ENCODE measurements at regions not wholly inside any gene's neighbourhood (a gene's known extent, or its start where the extent isn't known, plus 50 kb on each side); places are given as distances from the start of the nearest gene placed in this dataset.

DNA sequence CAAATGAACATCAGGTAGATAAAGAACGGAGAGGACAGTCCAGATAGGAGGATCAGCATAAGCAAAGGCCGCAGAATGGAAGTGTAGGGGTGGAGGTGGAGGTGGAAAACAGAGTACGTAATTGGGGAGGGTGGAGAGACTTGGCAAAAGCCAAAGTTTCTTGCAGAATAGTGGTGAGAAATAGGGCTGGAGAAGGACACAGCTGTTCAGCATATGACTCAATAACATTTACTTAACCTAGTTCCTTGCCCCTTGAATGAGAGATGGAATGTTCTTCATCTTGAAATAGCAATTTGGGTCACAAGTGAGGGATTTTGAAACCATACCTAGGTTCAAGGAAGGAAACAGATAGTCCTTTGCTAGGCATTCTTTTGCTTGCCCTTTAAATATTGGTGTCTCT is 235.9 kb upstream of the ARHGAP20 start:
- H3K9me3 Mint-ChIP-seq, result peaks cover 0 to 2% (median 0%) of the 10 kb centered on the region in 8 donors
- no peaks in the 10 kb centered on the region for H3K27me3 ChIP-seq (ENCODE audit: insufficient read depth, low read length)
- ChIA-PET CTCF (ENCODE audit: partially characterized antibody) (no interaction called here), POLR2A (ENCODE audit: partially characterized antibody) (no interaction called here)
- H3K27ac ChIP-seq (ENCODE audit: low read depth, low read length), result no peak overlapping the region
- no peak overlapping the region for H3K4me3 ChIP-seq (ENCODE audit: low read length in 2 of 2)
- H3K4me1 Mint-ChIP-seq, result no peaks in the 10 kb centered on the region
- no peaks in the 10 kb centered on the region for H3K36me3 ChIP-seq (ENCODE audit: insufficient read depth, low read length)
- intact Hi-C loops (cut with micrococcal nuclease), result no loop called here
- H3K9me3 ChIP-seq (ENCODE audit: control insufficient read depth in 1 of 2, low read length in 2 of 2), result no peaks in the 10 kb centered on the region
- no peaks in the 10 kb centered on the region for H3K36me3 Mint-ChIP-seq
- H3K4me1 ChIP-seq (ENCODE audit: insufficient read depth, low read length), result no peaks in the 10 kb centered on the region
- H3K4me3 Mint-ChIP-seq, result no peak overlapping the region
- no peak for DNase-seq
- H3K27me3 Mint-ChIP-seq, result no peaks in the 10 kb centered on the region
- H3K27ac Mint-ChIP-seq, result no peak overlapping the region

DNA sequence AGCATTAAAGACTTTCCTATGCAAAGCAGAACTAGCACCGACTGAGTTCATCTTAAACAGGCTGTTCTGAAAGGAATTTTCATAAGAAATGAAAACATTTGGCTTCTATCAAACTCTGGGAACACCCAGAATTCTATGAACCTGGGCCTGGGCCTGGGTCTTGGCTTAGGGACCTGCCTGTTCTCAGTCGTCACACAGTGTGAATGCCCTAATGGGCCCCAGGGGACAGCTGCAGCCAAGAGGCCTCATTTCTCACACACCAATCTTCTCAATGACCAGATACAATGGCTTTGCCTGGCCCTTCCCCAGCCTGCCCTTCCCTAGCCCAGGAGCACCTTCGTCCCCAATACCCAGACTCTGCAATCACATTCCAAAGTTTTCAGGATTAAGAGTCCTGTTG is 234.9 kb upstream of the ARHGAP20 start:
- Mint-ChIP-seq H3K4me3 (no peak overlapping the region), H3K27ac (no peak overlapping the region), H3K4me1 (no peaks in the 10 kb centered on the region), H3K27me3 (no peaks in the 10 kb centered on the region), H3K9me3 (peaks cover 0 to 2% (median 0%) of the 10 kb centered on the region in 8 donors), H3K36me3 (no peaks in the 10 kb centered on the region)
- no peaks in the 10 kb centered on the region for H3K9me3 ChIP-seq (ENCODE audit: control insufficient read depth in 1 of 2, low read length in 2 of 2)
- no peak overlapping the region for H3K4me3 ChIP-seq (ENCODE audit: low read length in 2 of 2)
- ChIA-PET CTCF (ENCODE audit: partially characterized antibody) (no interaction called here), POLR2A (ENCODE audit: partially characterized antibody) (no interaction called here)
- no peaks in the 10 kb centered on the region for H3K36me3 ChIP-seq (ENCODE audit: insufficient read depth, low read length)
- H3K27me3 ChIP-seq (ENCODE audit: insufficient read depth, low read length), result no peaks in the 10 kb centered on the region
- H3K4me1 ChIP-seq (ENCODE audit: insufficient read depth, low read length), result no peaks in the 10 kb centered on the region
- DNase-seq, result no peak
- intact Hi-C loops (cut with micrococcal nuclease), result no loop called here
- no peak overlapping the region for H3K27ac ChIP-seq (ENCODE audit: low read depth, low read length)

DNA sequence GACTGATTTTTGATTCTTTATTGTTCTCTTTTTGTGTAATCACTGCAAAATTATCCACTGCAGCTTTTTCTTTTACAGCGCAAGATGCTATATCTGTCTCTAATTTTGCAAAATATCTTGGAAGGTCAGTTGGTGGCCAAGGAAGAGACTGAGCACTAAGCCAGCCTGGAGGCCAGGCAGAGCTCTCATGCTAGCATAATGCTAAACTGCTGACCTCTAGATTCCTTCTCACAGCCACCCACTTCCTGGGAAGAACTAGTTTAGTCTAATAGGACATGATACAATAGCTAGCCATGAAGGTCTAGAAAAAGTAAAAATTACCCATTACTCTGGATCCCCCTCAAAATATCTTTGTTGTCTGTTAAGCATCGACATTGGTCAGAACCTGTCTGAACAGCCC is 227.2 kb upstream of the ARHGAP20 start:
- POLR2A ChIA-PET (ENCODE audit: partially characterized antibody), result no interaction called here
- no peak for DNase-seq
- Histone ChIP-seq H3K4me1 (ENCODE audit: insufficient read depth, low read length) (no peaks in the 10 kb centered on the region), H3K4me3 (ENCODE audit: low read length in 2 of 2) (no peak overlapping the region), H3K9me3 (ENCODE audit: control insufficient read depth in 1 of 2, low read length in 2 of 2) (no peaks in the 10 kb centered on the region), H3K27me3 (ENCODE audit: insufficient read depth, low read length) (no peaks in the 10 kb centered on the region), H3K27ac (ENCODE audit: low read depth, low read length) (no peak overlapping the region), H3K36me3 (ENCODE audit: insufficient read depth, low read length) (no peaks in the 10 kb centered on the region)
- Mint-ChIP-seq H3K36me3 (no peaks in the 10 kb centered on the region), H3K9me3 (no peaks in the 10 kb centered on the region), H3K27me3 (no peaks in the 10 kb centered on the region), H3K27ac (no peak overlapping the region), H3K4me3 (no peak overlapping the region), H3K4me1 (no peaks in the 10 kb centered on the region)
- CTCF ChIA-PET (ENCODE audit: partially characterized antibody), result no interaction called here
- intact Hi-C loops (cut with micrococcal nuclease), result no loop called here

DNA sequence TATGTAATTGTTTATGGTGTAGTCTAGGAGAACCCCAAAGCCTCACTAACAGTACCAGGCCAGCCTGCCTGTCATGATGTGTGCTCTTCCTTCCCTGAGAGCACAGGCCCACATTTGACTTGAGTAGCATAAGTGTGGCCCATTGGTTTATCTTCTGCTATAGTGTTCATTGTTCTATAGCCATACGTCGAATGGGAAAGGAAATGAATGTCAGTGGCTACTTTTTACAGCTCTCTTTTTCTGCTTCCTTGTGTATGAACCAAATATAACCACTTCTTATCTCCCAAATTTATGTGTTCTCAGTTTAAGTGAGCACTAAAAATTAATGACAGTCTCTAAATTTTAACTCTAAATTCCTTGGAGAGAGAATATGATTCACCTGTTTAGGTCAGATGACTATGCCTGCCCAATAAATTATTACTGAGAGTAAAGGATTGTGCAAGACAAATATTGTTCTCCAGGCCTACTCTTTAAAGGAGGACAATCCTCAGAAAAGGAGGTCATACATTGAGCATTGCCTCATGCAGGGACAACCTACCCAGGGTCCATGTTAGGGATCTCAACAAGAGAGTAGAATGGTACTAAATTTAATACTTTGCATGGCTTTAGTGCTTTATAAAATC is 222.9 kb upstream of the ARHGAP20 start:
- Histone ChIP-seq H3K27me3 (ENCODE audit: insufficient read depth, low read length) (no peaks in the 10 kb centered on the region), H3K4me3 (ENCODE audit: low read length in 2 of 2) (no peak overlapping the region), H3K9me3 (ENCODE audit: control insufficient read depth in 1 of 2, low read length in 2 of 2) (no peaks in the 10 kb centered on the region), H3K4me1 (ENCODE audit: insufficient read depth, low read length) (no peaks in the 10 kb centered on the region), H3K36me3 (ENCODE audit: insufficient read depth, low read length) (no peaks in the 10 kb centered on the region), H3K27ac (ENCODE audit: low read depth, low read length) (no peak overlapping the region)
- Mint-ChIP-seq H3K36me3 (no peaks in the 10 kb centered on the region), H3K9me3 (no peaks in the 10 kb centered on the region), H3K4me3 (no peak overlapping the region), H3K27me3 (no peaks in the 10 kb centered on the region), H3K4me1 (no peaks in the 10 kb centered on the region), H3K27ac (no peak overlapping the region)
- ChIA-PET CTCF (ENCODE audit: partially characterized antibody) (no interaction called here), POLR2A (ENCODE audit: partially characterized antibody) (no interaction called here)
- intact Hi-C loops (cut with micrococcal nuclease), result no loop called here
- DNase-seq, result no peak

DNA sequence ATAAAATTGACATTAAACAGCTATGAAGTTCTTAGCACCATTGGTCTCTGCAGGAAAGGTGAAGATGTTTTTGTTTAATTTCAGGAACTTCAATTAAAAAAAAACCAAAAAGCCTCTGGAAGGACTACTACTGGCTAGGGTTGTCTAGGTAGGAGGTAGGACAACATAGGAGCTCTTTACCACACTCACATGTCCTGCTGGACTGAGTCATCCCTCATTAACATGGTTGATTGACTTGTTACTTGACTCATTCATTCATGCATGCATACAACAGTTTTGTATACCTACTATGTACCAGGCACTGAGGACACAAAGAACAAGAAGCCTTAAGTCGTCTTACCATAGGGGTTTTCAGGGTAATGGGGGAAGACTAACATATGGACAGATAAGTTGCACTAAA is 216.9 kb upstream of the ARHGAP20 start:
- DNase-seq, result no peak
- H3K27ac ChIP-seq (ENCODE audit: low read depth, low read length), result no peak overlapping the region
- Mint-ChIP-seq H3K4me3 (no peak overlapping the region), H3K4me1 (no peaks in the 10 kb centered on the region), H3K36me3 (no peaks in the 10 kb centered on the region), H3K9me3 (peaks cover 0 to 3% (median 0%) of the 10 kb centered on the region in 8 donors), H3K27ac (no peak overlapping the region), H3K27me3 (no peaks in the 10 kb centered on the region)
- no peaks in the 10 kb centered on the region for H3K36me3 ChIP-seq (ENCODE audit: insufficient read depth, low read length)
- no peaks in the 10 kb centered on the region for H3K4me1 ChIP-seq (ENCODE audit: insufficient read depth, low read length)
- ChIA-PET POLR2A (ENCODE audit: partially characterized antibody) (no interaction called here), CTCF (ENCODE audit: partially characterized antibody) (no interaction called here)
- no peak overlapping the region for H3K4me3 ChIP-seq (ENCODE audit: low read length in 2 of 2)
- intact Hi-C loops (cut with micrococcal nuclease), result no loop called here
- H3K27me3 ChIP-seq (ENCODE audit: insufficient read depth, low read length), result no peaks in the 10 kb centered on the region
- H3K9me3 ChIP-seq (ENCODE audit: control insufficient read depth in 1 of 2, low read length in 2 of 2), result no peaks in the 10 kb centered on the region

DNA sequence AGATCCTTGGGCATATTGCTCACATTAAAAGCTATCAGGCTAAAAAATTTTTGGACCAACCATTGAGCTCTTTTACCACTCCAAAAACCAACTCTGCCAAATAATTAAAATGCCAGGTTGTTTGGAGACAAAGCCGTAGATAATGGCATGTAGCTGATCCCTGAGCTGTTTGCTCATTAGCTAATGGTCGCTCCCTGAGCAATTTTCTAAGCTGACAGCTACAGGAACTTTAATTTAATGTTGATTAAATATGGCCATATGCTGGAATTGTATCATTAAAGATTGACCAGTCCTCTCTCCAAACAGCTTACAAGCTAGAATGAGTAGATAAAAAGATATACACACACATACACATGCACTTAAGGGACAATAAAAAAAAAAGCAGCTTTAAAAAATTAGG is 216.2 kb upstream of the ARHGAP20 start:
- Histone ChIP-seq H3K9me3 (ENCODE audit: control insufficient read depth in 1 of 2, low read length in 2 of 2) (no peaks in the 10 kb centered on the region), H3K4me3 (ENCODE audit: low read length in 2 of 2) (no peak overlapping the region), H3K4me1 (ENCODE audit: insufficient read depth, low read length) (no peaks in the 10 kb centered on the region), H3K27me3 (ENCODE audit: insufficient read depth, low read length) (no peaks in the 10 kb centered on the region), H3K36me3 (ENCODE audit: insufficient read depth, low read length) (no peaks in the 10 kb centered on the region), H3K27ac (ENCODE audit: low read depth, low read length) (no peak overlapping the region)
- H3K27me3 Mint-ChIP-seq, result no peaks in the 10 kb centered on the region
- H3K4me1 Mint-ChIP-seq, result no peaks in the 10 kb centered on the region
- H3K4me3 Mint-ChIP-seq, result no peak overlapping the region
- CTCF ChIA-PET (ENCODE audit: partially characterized antibody), result no interaction called here
- intact Hi-C loops (cut with micrococcal nuclease), result no loop called here
- H3K36me3 Mint-ChIP-seq, result no peaks in the 10 kb centered on the region
- POLR2A ChIA-PET (ENCODE audit: partially characterized antibody), result interaction anchor here (0.6 kb wide), 1 partner anchor 214 kb away, joined by 3 read pairs; no protein-coding TSS in a partner anchor
- no peak for DNase-seq
- peaks cover 0 to 3% (median 0%) of the 10 kb centered on the region in 8 donors for H3K9me3 Mint-ChIP-seq
- H3K27ac Mint-ChIP-seq, result no peak overlapping the region

DNA sequence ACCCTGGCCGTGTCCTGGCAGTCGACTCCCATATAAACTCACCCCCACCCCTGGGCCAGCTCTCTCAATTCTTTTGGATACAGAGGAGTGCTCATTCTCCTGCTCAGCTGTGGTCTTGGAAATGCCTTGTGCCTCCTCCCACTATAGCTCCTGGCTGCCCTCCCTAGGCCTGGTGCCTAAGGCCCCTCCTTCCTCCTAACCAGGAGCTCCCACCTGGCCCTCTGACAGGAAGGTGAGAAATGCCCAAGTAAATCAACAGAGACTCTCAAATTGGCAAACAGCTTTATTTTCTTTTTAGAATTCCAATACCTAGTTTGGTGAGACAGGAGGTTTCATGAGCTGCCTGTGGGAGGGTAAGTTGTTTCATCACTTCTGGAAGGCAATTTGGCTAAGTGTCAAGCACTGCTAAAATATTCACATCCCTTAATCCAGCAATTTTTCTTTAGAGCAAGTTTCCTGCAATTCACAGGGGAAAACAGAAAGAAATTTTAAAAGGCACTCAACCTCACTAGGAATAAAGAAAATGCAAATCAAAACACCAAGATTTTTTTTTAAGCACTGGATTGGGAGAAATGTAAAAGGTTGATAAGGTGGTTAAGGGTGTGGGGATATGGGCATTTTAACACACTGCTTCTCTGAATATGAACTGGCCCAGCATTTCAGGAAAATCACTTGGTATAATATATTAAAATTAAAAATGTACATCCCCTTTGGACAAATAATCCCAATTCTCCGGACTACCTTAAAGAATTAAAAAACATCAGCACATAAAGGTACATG is 209.7 kb upstream of the ARHGAP20 start:
- peaks cover 0 to 7% (median 7%) of the 10 kb centered on the region in 4 donors for H3K4me1 Mint-ChIP-seq
- CTCF ChIA-PET (ENCODE audit: partially characterized antibody), result no interaction called here
- Histone ChIP-seq H3K27ac (ENCODE audit: low read depth, low read length) (no peak overlapping the region), H3K27me3 (ENCODE audit: insufficient read depth, low read length) (no peaks in the 10 kb centered on the region), H3K4me3 (ENCODE audit: low read length in 2 of 2) (no peak overlapping the region), H3K36me3 (ENCODE audit: insufficient read depth, low read length) (no peaks in the 10 kb centered on the region), H3K9me3 (ENCODE audit: control insufficient read depth in 1 of 2, low read length in 2 of 2) (no peaks in the 10 kb centered on the region), H3K4me1 (ENCODE audit: insufficient read depth, low read length) (no peaks in the 10 kb centered on the region)
- POLR2A ChIA-PET (ENCODE audit: partially characterized antibody), result no interaction called here
- peaks cover 0 to 8% (median 3%) of the 10 kb centered on the region in 8 donors for H3K9me3 Mint-ChIP-seq
- H3K27ac Mint-ChIP-seq, result no peak overlapping the region
- H3K36me3 Mint-ChIP-seq, result no peaks in the 10 kb centered on the region
- intact Hi-C loops (cut with micrococcal nuclease), result no loop called here
- H3K27me3 Mint-ChIP-seq, result no peaks in the 10 kb centered on the region
- DNase-seq, result no peak
- H3K4me3 Mint-ChIP-seq, result no peak overlapping the region

All from CD4-positive, alpha-beta memory T cell (primary cell).